Neural cell (in vitro differentiated cells): ENCODE measurements at regions not wholly inside any gene's neighbourhood (a gene's known extent, or its start where the extent isn't known, plus 50 kb on each side); places are given as distances from the start of the nearest gene placed in this dataset.
A peak's percentile ranks its signal among the peaks of the same experiment; 100 is the strongest.

Experiments
- H2AFZ ChIP-seq: fragments of 200-600, 300-800 bp; sonication (generic), shearing (Covaris generic); 2 replicates; pipeline ENCODE4 v1.6.0; 2014; ENCODE audit warnings: low read depth, mild to moderate bottlenecking, antibody characterized with exemption, low read length, moderate library complexity
- H3F3A ChIP-seq: fragments of 200-600 bp; shearing (Covaris generic); 2 replicates; pipeline ENCODE4 v1.6.1; 2016; ENCODE audit warnings: mild to moderate bottlenecking, moderate library complexity, mixed read lengths, antibody characterized with exemption, low read length; ENCODE audit not compliant: insufficient read depth, poor library complexity, severe bottlenecking
- H3K27ac ChIP-seq: fragments of 200-600, 300-800 bp; sonication (generic), shearing (Covaris generic); 2 replicates; pipeline ENCODE4 v1.5.1; 2014; ENCODE audit warnings: mild to moderate bottlenecking, low read length, moderate library complexity
- H3K27me3 ChIP-seq: fragments of 300-800, 200-600 bp; sonication (generic), shearing (Covaris generic); 2 replicates; pipeline ENCODE4 v1.6.0; 2014; ENCODE audit warnings: mild to moderate bottlenecking, low read depth, low read length, moderate library complexity; ENCODE audit not compliant: insufficient read depth
- H3K36me3 ChIP-seq: fragments of 300-800, 200-600 bp; sonication (generic), shearing (Covaris generic); 2 replicates; pipeline ENCODE4 v1.5.1; 2014; ENCODE audit warnings: mild to moderate bottlenecking, antibody characterized with exemption, low read length, moderate library complexity; ENCODE audit not compliant: insufficient read depth
- H3K4me2 ChIP-seq: fragments of 300-800, 200-600 bp; sonication (generic), shearing (Covaris generic); 2 replicates; pipeline ENCODE4 v1.6.0; 2014; ENCODE audit warnings: mild to moderate bottlenecking, low read length
- H3K4me3 ChIP-seq: fragments of 300-800, 200-600 bp; sonication (generic), shearing (Covaris generic); 2 replicates; pipeline ENCODE4 v1.5.1; 2014; ENCODE audit warnings: mild to moderate bottlenecking, low read length, moderate library complexity
- H3K79me2 ChIP-seq: fragments of 200-600 bp; shearing (Covaris generic); replicated peaks from 2 replicates; pipeline ENCODE4 v1.6.0; 2014; ENCODE audit warnings: mild to moderate bottlenecking, low read length, moderate library complexity; ENCODE audit not compliant: insufficient read depth
- H3K9ac ChIP-seq: fragments of 300-800, 200-600 bp; sonication (generic), shearing (Covaris generic); 2 replicates; pipeline ENCODE4 v1.6.1; 2016; ENCODE audit warnings: mild to moderate bottlenecking, low read length, mixed read lengths
- H3K9me2 ChIP-seq: fragments of 200-600 bp; shearing (Covaris generic); 2 replicates; pipeline ENCODE4 v1.6.1; 2016; ENCODE audit warnings: mild to moderate bottlenecking, low read length, mixed read lengths; ENCODE audit not compliant: insufficient read depth
- H3K9me3 ChIP-seq: fragments of 200-600, 300-800 bp; sonication (generic), shearing (Covaris generic); 2 replicates; pipeline ENCODE4 v1.6.1; 2016; ENCODE audit warnings: mild to moderate bottlenecking, mixed run types, low read length, moderate library complexity, mixed read lengths
- H4K20me1 ChIP-seq: fragments of 200-600 bp; shearing (Covaris generic); 2 replicates; pipeline ENCODE4 v1.6.1; 2016; ENCODE audit warnings: mild to moderate bottlenecking, mixed run types; ENCODE audit not compliant: insufficient read depth
- CTCF ChIP-seq: fragments of 450-650 bp; IDR thresholded peaks from 2 replicates; pipeline ENCODE4 v1.5.1; 2014; ENCODE audit warnings: antibody characterized with exemption, mild to moderate bottlenecking, moderate library complexity; ENCODE audit not compliant: poor library complexity, severe bottlenecking
- EP300 ChIP-seq: fragments of 450-650 bp; conservative IDR thresholded peaks from 2 replicates; pipeline ENCODE4 v1.6.1; 2014; ENCODE audit warnings: antibody characterized with exemption, mild to moderate bottlenecking, moderate library complexity; ENCODE audit not compliant: poor library complexity, severe bottlenecking
- EZH2 ChIP-seq: fragments of 200-600, 300-800 bp; shearing (Covaris generic), sonication (generic); IDR thresholded peaks from 2 replicates; pipeline ENCODE4 v1.6.1; 2014; ENCODE audit warnings: antibody characterized with exemption, low read length, borderline replicate concordance, mild to moderate bottlenecking; ENCODE audit not compliant: insufficient read depth, poor library complexity, severe bottlenecking
- MXI1 ChIP-seq: fragments of 450-650 bp; conservative IDR thresholded peaks from 2 replicates; pipeline ENCODE4 v1.6.1; 2014; ENCODE audit warnings: antibody characterized with exemption, mild to moderate bottlenecking; ENCODE audit not compliant: poor library complexity, severe bottlenecking
- POLR2AphosphoS5 ChIP-seq: IDR thresholded peaks from 2 replicates; pipeline ENCODE4 v1.6.1; 2012
- RAD21 ChIP-seq: fragments of 450-650 bp; conservative IDR thresholded peaks from 2 replicates; pipeline ENCODE4 v1.6.1; 2014; ENCODE audit warnings: antibody characterized with exemption, mild to moderate bottlenecking, moderate library complexity
- REST ChIP-seq: IDR thresholded peaks from 2 replicates; pipeline ENCODE4 v1.6.1; 2012; ENCODE audit warnings: borderline replicate concordance
- SMC3 ChIP-seq: fragments of 450-650 bp; conservative IDR thresholded peaks from 2 replicates; pipeline ENCODE4 v1.6.1; 2014; ENCODE audit warnings: antibody characterized with exemption, mild to moderate bottlenecking, moderate library complexity; ENCODE audit not compliant: poor library complexity
- TAF1 ChIP-seq: IDR thresholded peaks from 2 replicates; pipeline ENCODE4 v1.6.1; 2012; ENCODE audit warnings: low read depth

GRCh38 chr3:86845726-86846125, 145.2 kb downstream of the VGLL3 start:
- H3K9me3 ChIP-seq, result no peaks in the 10 kb centered on the region
- no peak overlapping the region for H3K9ac ChIP-seq
- H3K4me2 ChIP-seq, result no peak overlapping the region
- no peaks in the 10 kb centered on the region for H3K9me2 ChIP-seq
- no peaks in the 10 kb centered on the region for H3K36me3 ChIP-seq
- H3K4me3 ChIP-seq, result no peak overlapping the region
- H3F3A ChIP-seq, result no peaks in the 10 kb centered on the region
- no peaks in the 10 kb centered on the region for H3K79me2 ChIP-seq
- no peak for TF ChIP-seq SMC3
- peak; percentile 58 for TF ChIP-seq EP300
- TF ChIP-seq POLR2AphosphoS5, result peak; percentile 11
- no peak for TF ChIP-seq TAF1
- H3K27ac ChIP-seq, result peak overlapping the region; percentile 6
- no peaks in the 10 kb centered on the region for H4K20me1 ChIP-seq
- no peaks in the 10 kb centered on the region for H3K27me3 ChIP-seq
- no peak overlapping the region for H2AFZ ChIP-seq

- Histone ChIP-seq H3K27ac (no peak overlapping the region), H3K27me3 (no peaks in the 10 kb centered on the region), H4K20me1 (no peaks in the 10 kb centered on the region), H3K9me3 (no peaks in the 10 kb centered on the region), H2AFZ (no peak overlapping the region), H3K79me2 (no peaks in the 10 kb centered on the region), H3K4me2 (no peak overlapping the region), H3K9ac (no peak overlapping the region), H3K4me3 (no peak overlapping the region), H3F3A (no peaks in the 10 kb centered on the region), H3K9me2 (no peaks in the 10 kb centered on the region), H3K36me3 (no peaks in the 10 kb centered on the region)
- no peak for TF ChIP-seq REST
- no peak for TF ChIP-seq MXI1
- no peak for TF ChIP-seq EP300
- TF ChIP-seq RAD21, result no peak
- TF ChIP-seq CTCF, result no peak
- no peak for TF ChIP-seq SMC3
- TF ChIP-seq TAF1, result no peak
- TF ChIP-seq EZH2, result no peak
- no peak for TF ChIP-seq POLR2AphosphoS5
Measured at GRCh38 chr3:86838927-86839326, 152.0 kb downstream of the VGLL3 start.

GRCh38 chr3:86837871-86838270, 153.1 kb downstream of the VGLL3 start:
- Histone ChIP-seq H4K20me1 (no peaks in the 10 kb centered on the region), H2AFZ (no peak overlapping the region), H3K27me3 (no peaks in the 10 kb centered on the region), H3K4me2 (no peak overlapping the region), H3K9me2 (no peaks in the 10 kb centered on the region), H3K4me3 (no peak overlapping the region), H3K36me3 (no peaks in the 10 kb centered on the region), H3F3A (no peaks in the 10 kb centered on the region), H3K27ac (no peak overlapping the region), H3K79me2 (no peaks in the 10 kb centered on the region), H3K9me3 (no peaks in the 10 kb centered on the region), H3K9ac (no peak overlapping the region)
- TF ChIP-seq EZH2 (no peak), REST (no peak), CTCF (no peak), POLR2AphosphoS5 (no peak), MXI1 (no peak), TAF1 (no peak), EP300 (no peak), SMC3 (no peak), RAD21 (no peak)
